HCT116 (cell line): ENCODE measurements at regions not wholly inside any gene's neighbourhood (a gene's known extent, or its start where the extent isn't known, plus 50 kb on each side); places are given as distances from the start of the nearest gene placed in this dataset.

Experiments
- ATAC-seq: fragments of 200-7000 bp; cut with Tn5 transposase; 2 replicates; pipeline ENCODE4 v1.9.1; 2020; ENCODE audit warnings: mild to moderate bottlenecking, moderate library complexity
- BruUV-seq: library from RNA; stranded (reverse); fragments of 400-500 nt; replicated peaks from 2 replicates; lab custom pipeline; 2021; lab: Mats Ljungman, UMichigan
- CTCF ChIA-PET: fragments of 300-600 bp; sonication (Branson Sonifier 250); formaldehyde crosslinking; loops from one replicate; lab custom pipeline; 2021; ENCODE audit warnings: antibody characterized with exemption; lab: Charles Lee
- POLR2A ChIA-PET: fragments of 300-600, 350-600 bp; sonication (Branson Sonifier 250); formaldehyde crosslinking; loops from one replicate; lab custom pipeline; 2021; ENCODE audit warnings: antibody characterized with exemption; lab: Charles Lee
- RAD21 ChIA-PET, 2 experiments: fragments of 300-600 bp; sonication (Branson Sonifier 250); formaldehyde crosslinking; loops; one replicate each; lab custom pipeline; 2023; ENCODE audit warnings: low total read pairs in 2 of 2; ENCODE audit not compliant: uncharacterized antibody in 2 of 2, unreplicated experiment in 2 of 2, low non-redundant PET in 1 of 2; lab: Charles Lee
- DNase-seq: peaks from one replicate; pipeline ENCODE4 v3.0.0-alpha.2; 2010; ENCODE audit warnings: low read depth, low spot score
- H2AFZ ChIP-seq: fragments of 200-600 bp; shearing (Covaris generic), sonication (generic); 2 replicates; pipeline ENCODE4 v1.6.1; 2017; ENCODE audit warnings: low read depth, mixed run types, mixed read lengths, antibody characterized with exemption, low read length; ENCODE audit not compliant: poor library complexity, severe bottlenecking
- H3K27ac ChIP-seq: 2 replicates; pipeline ENCODE4 v1.5.1; 2012; ENCODE audit warnings: low read depth, low read length
- H3K27me3 ChIP-seq: fragments of 200-600 bp; sonication (generic); 2 replicates; pipeline ENCODE4 v1.6.1; 2016; ENCODE audit warnings: mixed run types, low read length, mixed read lengths; ENCODE audit not compliant: insufficient read depth
- H3K36me3 ChIP-seq, 2 experiments: fragments of 200-500 bp in 1 of 2; fragments of 200-600 bp in 1 of 2; sonication (Bioruptor generic) in 1 of 2; sonication (generic) in 1 of 2; 2 replicates each; pipeline versions ENCODE4 v1.5.1 to v1.6.1; 2014 to 2016; ENCODE audit warnings: low read length in 2 of 2, inconsistent platforms in 1 of 2, mixed read lengths in 1 of 2, mixed run types in 1 of 2; ENCODE audit not compliant: insufficient read depth in 2 of 2, control insufficient read depth in 1 of 2
- H3K4me1 ChIP-seq, 2 experiments: fragments of 200-600 bp in 1 of 2; sonication (generic) in 1 of 2; 2 replicates each; pipeline versions ENCODE4 v1.5.1 to v1.6.1; 2012 to 2017; ENCODE audit warnings: low read length in 2 of 2, inconsistent platforms in 1 of 2, mild to moderate bottlenecking in 1 of 2, mixed read lengths in 1 of 2, mixed run types in 1 of 2, moderate library complexity in 1 of 2; ENCODE audit not compliant: insufficient read depth in 2 of 2, control insufficient read depth in 1 of 2
- H3K4me2 ChIP-seq: fragments of 200-600 bp; sonication (generic); 2 replicates; pipeline ENCODE4 v1.6.1; 2017; ENCODE audit warnings: mixed run types, low read length, mixed read lengths
- H3K4me3 ChIP-seq, 2 experiments: fragments of 200-600 bp in 1 of 2; sonication (generic) in 1 of 2; replicated peaks in 1 of 2; 2 replicates each; pipeline ENCODE4 v1.5.1; 2011 to 2016; ENCODE audit warnings: low read length in 2 of 2, control low read depth in 1 of 2, low read depth in 1 of 2, mild to moderate bottlenecking in 1 of 2, mixed read lengths in 1 of 2, mixed run types in 1 of 2
- H3K79me2 ChIP-seq: fragments of 200-600 bp; sonication (generic); 2 replicates; pipeline ENCODE4 v1.6.1; 2017; ENCODE audit warnings: mild to moderate bottlenecking, mixed run types, low read length, moderate library complexity, mixed read lengths; ENCODE audit not compliant: insufficient read depth
- H3K9ac ChIP-seq: fragments of 200-600 bp; sonication (generic); 2 replicates; pipeline ENCODE4 v1.6.1; 2016; ENCODE audit warnings: low read length, mixed read lengths
- H3K9me2 ChIP-seq: fragments of 200-600 bp; sonication (generic), shearing (Covaris generic); 2 replicates; pipeline ENCODE4 v1.6.1; 2017; ENCODE audit warnings: mixed run types, mild to moderate bottlenecking, moderate library complexity; ENCODE audit not compliant: insufficient read depth
- H3K9me3 ChIP-seq, 2 experiments: fragments of 200-500 bp in 1 of 2; fragments of 200-600 bp in 1 of 2; sonication (Bioruptor generic) in 1 of 2; sonication (generic) in 1 of 2; 2 replicates each; pipeline ENCODE4 v1.6.1; 2014 to 2017; ENCODE audit warnings: low read length in 2 of 2, mixed read lengths in 2 of 2, inconsistent platforms in 1 of 2, low read depth in 1 of 2, mild to moderate bottlenecking in 1 of 2, mixed run types in 1 of 2, moderate library complexity in 1 of 2; ENCODE audit not compliant: control insufficient read depth in 1 of 2, insufficient read depth in 1 of 2
- H4K20me1 ChIP-seq: fragments of 200-600 bp; sonication (generic), shearing (Covaris generic); 2 replicates; pipeline ENCODE4 v1.6.1; 2017; ENCODE audit warnings: mixed run types, mild to moderate bottlenecking, moderate library complexity; ENCODE audit not compliant: insufficient read depth
- CBX3 ChIP-seq: IDR thresholded peaks from 2 replicates; pipeline ENCODE4 v1.6.1; 2012; ENCODE audit warnings: low read depth
- EGR1 ChIP-seq: IDR thresholded peaks from 2 replicates; pipeline ENCODE4 v1.6.1; 2012; ENCODE audit warnings: low read depth
- EZH2phosphoT487 ChIP-seq: fragments of 200-600 bp; IDR thresholded peaks from 2 replicates; pipeline ENCODE4 v1.6.1; 2018; ENCODE audit warnings: antibody characterized with exemption, borderline replicate concordance
- JUND ChIP-seq: IDR thresholded peaks from 2 replicates; pipeline ENCODE4 v1.6.1; 2012
- POLR2A ChIP-seq: IDR thresholded peaks from 2 replicates; pipeline ENCODE4 v1.7.0; 2011; ENCODE audit warnings: borderline replicate concordance; ENCODE audit not compliant: insufficient read depth, insufficient read length; ENCODE audit errors: extremely low read depth
- POLR2AphosphoS5 ChIP-seq: IDR thresholded peaks from 2 replicates; pipeline ENCODE4 v1.6.1; 2011; ENCODE audit warnings: mild to moderate bottlenecking, low read depth, low read length, moderate library complexity
- SIN3A ChIP-seq: IDR thresholded peaks from 2 replicates; pipeline ENCODE4 v1.6.1; 2012; ENCODE audit warnings: low read depth
- SP1 ChIP-seq: IDR thresholded peaks from 2 replicates; pipeline ENCODE4 v1.6.1; 2012; ENCODE audit warnings: low read depth
- SRF ChIP-seq: IDR thresholded peaks from 2 replicates; pipeline ENCODE4 v1.6.1; 2012; ENCODE audit warnings: low read depth
- YY1 ChIP-seq: IDR thresholded peaks from 2 replicates; pipeline ENCODE4 v1.6.1; 2011; ENCODE audit warnings: low read length, low read depth, moderate library complexity, mild to moderate bottlenecking; ENCODE audit not compliant: insufficient replicate concordance; ENCODE audit errors: extremely low read depth
- intact Hi-C: fragments of 100-400 bp; cut with micrococcal nuclease; formaldehyde crosslinking; loops from 2 replicates; pipeline ENCODE4 v1.10.0; 2022
- TF ChIP-seq, protein P1 (sequence below), 3 experiments: fragments of 200-600 bp in 1 of 3; sonication (generic) in 1 of 3; IDR thresholded peaks in 2 of 3; conservative IDR thresholded peaks in 1 of 3; 2 replicates each; pipeline ENCODE4 v1.5.1; 2012 to 2017; ENCODE audit warnings: low read depth in 2 of 3, low read length in 2 of 3, antibody characterized with exemption in 1 of 3, borderline replicate concordance in 1 of 3, control low read depth in 1 of 3, mild to moderate bottlenecking in 1 of 3, mixed read lengths in 1 of 3, mixed run types in 1 of 3, moderate library complexity in 1 of 3; ENCODE audit not compliant: insufficient read depth in 1 of 3
- TF ChIP-seq, protein P2 (sequence below): IDR thresholded peaks from 2 replicates; pipeline ENCODE4 v1.6.1; 2012
- TF ChIP-seq, protein P3 (sequence below): IDR thresholded peaks from 2 replicates; pipeline ENCODE4 v1.6.1; 2011; ENCODE audit warnings: mild to moderate bottlenecking, low read length, moderate library complexity; ENCODE audit not compliant: insufficient replicate concordance; ENCODE audit errors: extremely low read depth
- TF ChIP-seq, protein P4 (sequence below): IDR thresholded peaks from 2 replicates; pipeline ENCODE4 v1.6.1; 2012

DNA sequence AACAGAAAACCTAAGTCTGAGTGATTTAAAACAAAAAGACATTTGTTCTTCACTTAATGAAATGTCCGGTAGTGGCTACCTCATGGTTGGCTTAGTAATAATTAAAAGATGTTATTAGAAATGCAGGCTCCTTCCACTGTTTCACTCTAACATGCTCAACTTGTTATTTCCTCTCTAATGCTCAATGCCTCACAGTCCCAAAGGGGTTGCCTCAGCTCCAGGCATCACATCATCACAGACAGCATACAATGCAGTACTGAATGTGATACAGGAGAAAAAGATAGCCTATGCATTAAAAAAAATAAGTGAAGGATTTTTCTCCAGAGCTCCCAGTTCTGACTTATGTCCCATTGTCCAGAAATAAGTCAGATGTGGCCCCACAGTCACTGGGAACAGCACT lies 1077.0 kb upstream of the TMEM132C start:
- ChIA-PET CTCF (no interaction called here), RAD21 (no interaction called here), POLR2A (no interaction called here)
- TF ChIP-seq CBX3, result no peak
- TF ChIP-seq SRF, result no peak
- no peak for TF ChIP-seq SP1
- TF ChIP-seq POLR2A, result no peak
- TF ChIP-seq, protein P1, sequence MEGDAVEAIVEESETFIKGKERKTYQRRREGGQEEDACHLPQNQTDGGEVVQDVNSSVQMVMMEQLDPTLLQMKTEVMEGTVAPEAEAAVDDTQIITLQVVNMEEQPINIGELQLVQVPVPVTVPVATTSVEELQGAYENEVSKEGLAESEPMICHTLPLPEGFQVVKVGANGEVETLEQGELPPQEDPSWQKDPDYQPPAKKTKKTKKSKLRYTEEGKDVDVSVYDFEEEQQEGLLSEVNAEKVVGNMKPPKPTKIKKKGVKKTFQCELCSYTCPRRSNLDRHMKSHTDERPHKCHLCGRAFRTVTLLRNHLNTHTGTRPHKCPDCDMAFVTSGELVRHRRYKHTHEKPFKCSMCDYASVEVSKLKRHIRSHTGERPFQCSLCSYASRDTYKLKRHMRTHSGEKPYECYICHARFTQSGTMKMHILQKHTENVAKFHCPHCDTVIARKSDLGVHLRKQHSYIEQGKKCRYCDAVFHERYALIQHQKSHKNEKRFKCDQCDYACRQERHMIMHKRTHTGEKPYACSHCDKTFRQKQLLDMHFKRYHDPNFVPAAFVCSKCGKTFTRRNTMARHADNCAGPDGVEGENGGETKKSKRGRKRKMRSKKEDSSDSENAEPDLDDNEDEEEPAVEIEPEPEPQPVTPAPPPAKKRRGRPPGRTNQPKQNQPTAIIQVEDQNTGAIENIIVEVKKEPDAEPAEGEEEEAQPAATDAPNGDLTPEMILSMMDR (IDR thresholded peaks at IDR 0.05 in 2 of 3, conservative IDR thresholded peaks at IDR 0.05 in 1 of 3; ENCODE audit: borderline replicate concordance in 1 of 3, insufficient read depth in 1 of 3, low read depth in 2 of 3, low read length in 2 of 3), result no peak
- no peak for TF ChIP-seq EGR1
- TF ChIP-seq YY1, result no peak
- no peak for TF ChIP-seq JUND
- no peak for TF ChIP-seq EZH2phosphoT487
- no peak for TF ChIP-seq SIN3A
- TF ChIP-seq, protein P2, sequence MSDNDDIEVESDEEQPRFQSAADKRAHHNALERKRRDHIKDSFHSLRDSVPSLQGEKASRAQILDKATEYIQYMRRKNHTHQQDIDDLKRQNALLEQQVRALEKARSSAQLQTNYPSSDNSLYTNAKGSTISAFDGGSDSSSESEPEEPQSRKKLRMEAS, result no peak
- no peak for TF ChIP-seq POLR2AphosphoS5
- TF ChIP-seq, protein P3, sequence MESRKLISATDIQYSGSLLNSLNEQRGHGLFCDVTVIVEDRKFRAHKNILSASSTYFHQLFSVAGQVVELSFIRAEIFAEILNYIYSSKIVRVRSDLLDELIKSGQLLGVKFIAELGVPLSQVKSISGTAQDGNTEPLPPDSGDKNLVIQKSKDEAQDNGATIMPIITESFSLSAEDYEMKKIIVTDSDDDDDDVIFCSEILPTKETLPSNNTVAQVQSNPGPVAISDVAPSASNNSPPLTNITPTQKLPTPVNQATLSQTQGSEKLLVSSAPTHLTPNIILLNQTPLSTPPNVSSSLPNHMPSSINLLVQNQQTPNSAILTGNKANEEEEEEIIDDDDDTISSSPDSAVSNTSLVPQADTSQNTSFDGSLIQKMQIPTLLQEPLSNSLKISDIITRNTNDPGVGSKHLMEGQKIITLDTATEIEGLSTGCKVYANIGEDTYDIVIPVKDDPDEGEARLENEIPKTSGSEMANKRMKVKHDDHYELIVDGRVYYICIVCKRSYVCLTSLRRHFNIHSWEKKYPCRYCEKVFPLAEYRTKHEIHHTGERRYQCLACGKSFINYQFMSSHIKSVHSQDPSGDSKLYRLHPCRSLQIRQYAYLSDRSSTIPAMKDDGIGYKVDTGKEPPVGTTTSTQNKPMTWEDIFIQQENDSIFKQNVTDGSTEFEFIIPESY, result no peak
- TF ChIP-seq, protein P4, sequence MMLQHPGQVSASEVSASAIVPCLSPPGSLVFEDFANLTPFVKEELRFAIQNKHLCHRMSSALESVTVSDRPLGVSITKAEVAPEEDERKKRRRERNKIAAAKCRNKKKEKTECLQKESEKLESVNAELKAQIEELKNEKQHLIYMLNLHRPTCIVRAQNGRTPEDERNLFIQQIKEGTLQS, result no peak
- no peaks in the 10 kb centered on the region for H3K9me3 ChIP-seq
- no peaks in the 10 kb centered on the region for H3K36me3 ChIP-seq
- H3K9me2 ChIP-seq, result no peaks in the 10 kb centered on the region
- intact Hi-C loops, result no loop called here
- no peak overlapping the region for H3K27ac ChIP-seq
- DNase-seq, result no peak
- H3K4me3 ChIP-seq, result no peak overlapping the region
- H3K79me2 ChIP-seq, result no peaks in the 10 kb centered on the region
- no peak overlapping the region for H2AFZ ChIP-seq
- H3K4me1 ChIP-seq, result no peaks in the 10 kb centered on the region
- H3K4me2 ChIP-seq, result no peak overlapping the region
- BruUV-seq, result no TSS peak
- no peak for ATAC-seq
- H3K27me3 ChIP-seq, result no peaks in the 10 kb centered on the region
- no peak overlapping the region for H3K9ac ChIP-seq
- no peaks in the 10 kb centered on the region for H4K20me1 ChIP-seq
